GM12878 (cell line): ENCODE measurements at regions not wholly inside any gene's neighbourhood (a gene's known extent, or its start where the extent isn't known, plus 50 kb on each side); places are given as distances from the start of the nearest gene placed in this dataset.
"Not testable (repeated sequence)": the region's sequence is repeated elsewhere in the genome, so short reads cannot be mapped to it uniquely, and the experiment has no call there.

Experiments used
- ATAC-seq: fragments of 200-7000 bp; cut with Tn5 transposase; 3 replicates; pipeline ENCODE4 v1.9.1; 2020; ENCODE audit warnings: mild to moderate bottlenecking, moderate library complexity
- BruUV-seq: library from RNA; stranded (reverse); fragments of 400-500 nt; replicated peaks from 2 replicates; lab custom pipeline; 2021; lab: Mats Ljungman, UMichigan
- CTCF ChIA-PET: fragments of 300-600 bp; sonication (Branson Sonifier 250); formaldehyde crosslinking; extraction: SDS; loops from one replicate; lab custom pipeline; 2021; ENCODE audit warnings: inconsistent platforms; lab: Yijun Ruan, JAX
- POLR2A ChIA-PET: fragments of 350-600 bp; formaldehyde crosslinking; extraction: SDS; loops from one replicate; lab custom pipeline; 2021; ENCODE audit warnings: inconsistent platforms; lab: Charles Lee
- RAD21 ChIA-PET: fragments of 300-600 bp; sonication (Branson Sonifier 250); formaldehyde crosslinking; loops from one replicate; lab custom pipeline; 2023; ENCODE audit warnings: antibody characterized with exemption; ENCODE audit not compliant: unreplicated experiment; lab: Charles Lee
- SMC1A ChIA-PET: fragments of 300-600 bp; sonication (Branson Sonifier 250); formaldehyde crosslinking; loops from one replicate; lab custom pipeline; 2023; ENCODE audit not compliant: unreplicated experiment, uncharacterized antibody; lab: Charles Lee
- DNase-seq: peaks from one replicate; pipeline ENCODE4 v3.0.0-alpha.2; 2011; ENCODE audit warnings: low read depth, low spot score
- FAIRE-seq: peaks from 3 replicates; lab custom pipeline; 2011; peaks lifted over from hg19 to GRCh38; lab: Jason Lieb, UNC
- H2AFZ ChIP-seq: 2 replicates; pipeline ENCODE4 v1.6.0; 2011; ENCODE audit warnings: low read depth, low read length, control low read depth; ENCODE audit not compliant: control insufficient read depth
- H3K27ac ChIP-seq: 2 replicates; pipeline ENCODE4 v1.5.1; 2011; ENCODE audit warnings: control low read depth; ENCODE audit not compliant: control insufficient read depth, insufficient read depth
- H3K27me3 ChIP-seq, 2 experiments: replicated peaks in 1 of 2; 2 replicates each; pipeline versions ENCODE4 v1.6.0 to v1.6.1; 2011; ENCODE audit warnings: low read length in 1 of 2; ENCODE audit not compliant: control insufficient read depth in 2 of 2, insufficient read depth in 2 of 2
- H3K36me3 ChIP-seq, 2 experiments: 2 replicates each; pipeline ENCODE4 v1.5.1; 2011; ENCODE audit warnings: low read length in 1 of 2; ENCODE audit not compliant: control insufficient read depth in 2 of 2, insufficient read depth in 2 of 2
- H3K4me1 ChIP-seq: 2 replicates; pipeline ENCODE4 v1.6.1; 2011; ENCODE audit warnings: mild to moderate bottlenecking, low read length, moderate library complexity, mixed read lengths; ENCODE audit not compliant: control insufficient read depth, insufficient read depth
- H3K4me2 ChIP-seq: 2 replicates; pipeline ENCODE4 v1.6.0; 2011; ENCODE audit warnings: control low read depth; ENCODE audit not compliant: control insufficient read depth, insufficient read depth
- H3K4me3 ChIP-seq: fragments of 200-600 bp; sonication (generic); 2 replicates; pipeline ENCODE4 v1.5.1; 2016
- H3K79me2 ChIP-seq: 2 replicates; pipeline ENCODE4 v1.6.0; 2011; ENCODE audit warnings: low read length; ENCODE audit not compliant: control insufficient read depth, insufficient read depth
- H3K9ac ChIP-seq: 2 replicates; pipeline ENCODE4 v1.8.0; 2011; ENCODE audit warnings: low read length, control low read depth, mixed read lengths; ENCODE audit not compliant: control insufficient read depth, insufficient read depth
- H3K9me3 ChIP-seq: replicated peaks from 3 replicates; pipeline ENCODE4 v1.5.1; 2011; ENCODE audit warnings: mild to moderate bottlenecking, low read length; ENCODE audit not compliant: control insufficient read depth, insufficient read depth
- H4K20me1 ChIP-seq: 2 replicates; pipeline ENCODE4 v1.6.0; 2011; ENCODE audit not compliant: control insufficient read depth, insufficient read depth
- BCL11A ChIP-seq: IDR thresholded peaks from 2 replicates; pipeline ENCODE4 v1.6.1; 2011; ENCODE audit warnings: low read depth, low read length
- CHD4 ChIP-seq: fragments of 200-600 bp; sonication (generic); IDR thresholded peaks from 2 replicates; pipeline ENCODE4 v1.6.1; 2016; ENCODE audit warnings: mild to moderate bottlenecking
- ETV6 ChIP-seq, 2 experiments: fragments of 450-650 bp in 1 of 2; IDR thresholded peaks in 1 of 2; conservative IDR thresholded peaks in 1 of 2; 2 replicates each; pipeline ENCODE4 v1.6.1; 2014; ENCODE audit warnings: antibody characterized with exemption in 1 of 2, borderline replicate concordance in 1 of 2, low read depth in 1 of 2, mild to moderate bottlenecking in 1 of 2, moderate library complexity in 1 of 2
- FOXK2 ChIP-seq: fragments of 450-650 bp; IDR thresholded peaks from 2 replicates; pipeline ENCODE4 v1.6.1; 2017; ENCODE audit warnings: mild to moderate bottlenecking, moderate library complexity
- HDAC2 ChIP-seq: fragments of 200-600 bp; sonication (generic); IDR thresholded peaks from 2 replicates; pipeline ENCODE4 v1.6.1; 2017
- IKZF1 ChIP-seq: fragments of 450-650 bp; conservative IDR thresholded peaks from 2 replicates; pipeline ENCODE4 v1.6.1; 2017; ENCODE audit warnings: antibody characterized with exemption, mild to moderate bottlenecking
- RAD21 ChIP-seq: IDR thresholded peaks from 2 replicates; pipeline ENCODE4 v1.6.1; 2011; ENCODE audit warnings: mild to moderate bottlenecking, low read depth, low read length, moderate library complexity; ENCODE audit not compliant: insufficient read depth
- SMAD5 ChIP-seq: IDR thresholded peaks from 2 replicates; pipeline ENCODE4 v1.6.1; 2016; ENCODE audit warnings: antibody characterized with exemption, low read depth
- SPI1 ChIP-seq: IDR thresholded peaks from 2 replicates; pipeline ENCODE4 v1.6.1; 2011; ENCODE audit warnings: low read depth, mild to moderate bottlenecking, low read length, moderate library complexity, borderline replicate concordance; ENCODE audit not compliant: insufficient read depth
- TCF7 ChIP-seq: IDR thresholded peaks from 2 replicates; pipeline ENCODE4 v1.6.1; 2014; ENCODE audit warnings: antibody characterized with exemption, borderline replicate concordance
- WGBS: methylation state at CpG from one replicate; pipeline ENCODE4 v1.1.6; 2016; ENCODE audit warnings: low lambda C conversion rate; ENCODE audit not compliant: insufficient replicate concordance, insufficient coverage; ENCODE audit errors: missing lambda C conversion rate; 5-methylcytosine and 5-hydroxymethylcytosine counted together
- in situ Hi-C: fragments of 300-500 bp; cut with MboI; formaldehyde crosslinking; loops from 9 replicates; pipeline ENCODE4 v1.14.3; 2018; ENCODE audit warnings: mixed read lengths
- intact Hi-C: fragments of 100-400 bp; cut with micrococcal nuclease; formaldehyde crosslinking; loops from one replicate; pipeline ENCODE4 v1.14.2; 2022; ENCODE audit not compliant: unreplicated experiment
- TF ChIP-seq, protein P1 (sequence below): fragments of 450-650 bp; formaldehyde crosslinking; IDR thresholded peaks from 2 replicates; pipeline ENCODE4 v1.5.0; 2022; ENCODE audit warnings: mild to moderate bottlenecking, missing genetic modification characterization
- TF ChIP-seq, protein P2 (sequence below): IDR thresholded peaks from 2 replicates; pipeline ENCODE4 v1.6.1; 2011; ENCODE audit warnings: borderline replicate concordance, low read depth, mild to moderate bottlenecking, moderate library complexity, mixed read lengths, low read length; ENCODE audit not compliant: insufficient read depth; ENCODE audit errors: extremely low read length

DNA sequence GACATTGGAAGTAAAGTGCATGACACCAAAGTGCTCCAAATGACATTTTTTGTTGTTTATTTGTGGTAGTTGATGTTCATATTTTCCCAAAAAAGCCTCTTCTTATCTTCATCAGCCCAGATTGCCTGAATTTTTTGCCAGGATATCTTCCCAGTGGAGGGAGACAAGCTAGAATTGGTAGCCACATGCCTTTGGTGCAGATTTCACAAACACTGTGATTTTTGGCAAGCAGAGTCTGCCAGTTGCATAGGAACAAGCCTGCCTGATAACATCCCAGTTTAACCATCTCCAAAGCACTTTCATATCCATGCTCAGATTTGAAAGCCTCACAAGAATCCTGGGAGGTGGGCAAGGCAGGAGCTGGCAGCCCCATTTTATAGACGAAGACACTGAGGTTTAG lies 102.3 kb upstream of the SYT13 start:
- in situ Hi-C loops: no loop called here
- H3K9ac ChIP-seq: no peak overlapping the region
- H3K27me3 ChIP-seq: no peaks in the 10 kb centered on the region; a peak in 1 of 4 replicates
- CTCF ChIA-PET: no interaction called here
- no peaks in the 10 kb centered on the region for H3K4me1 ChIP-seq
- POLR2A ChIA-PET: no interaction called here
- RAD21 ChIA-PET: no interaction called here
- intact Hi-C loops: no loop called here
- FAIRE-seq (no peak), ATAC-seq (no peak)
- SMC1A ChIA-PET: no interaction called here
- WGBS: 0% methylated on average over 1 of the region's 1 CpG
- H3K4me2 ChIP-seq: no peak overlapping the region
- no TSS peak for BruUV-seq
- TF ChIP-seq, protein P1, sequence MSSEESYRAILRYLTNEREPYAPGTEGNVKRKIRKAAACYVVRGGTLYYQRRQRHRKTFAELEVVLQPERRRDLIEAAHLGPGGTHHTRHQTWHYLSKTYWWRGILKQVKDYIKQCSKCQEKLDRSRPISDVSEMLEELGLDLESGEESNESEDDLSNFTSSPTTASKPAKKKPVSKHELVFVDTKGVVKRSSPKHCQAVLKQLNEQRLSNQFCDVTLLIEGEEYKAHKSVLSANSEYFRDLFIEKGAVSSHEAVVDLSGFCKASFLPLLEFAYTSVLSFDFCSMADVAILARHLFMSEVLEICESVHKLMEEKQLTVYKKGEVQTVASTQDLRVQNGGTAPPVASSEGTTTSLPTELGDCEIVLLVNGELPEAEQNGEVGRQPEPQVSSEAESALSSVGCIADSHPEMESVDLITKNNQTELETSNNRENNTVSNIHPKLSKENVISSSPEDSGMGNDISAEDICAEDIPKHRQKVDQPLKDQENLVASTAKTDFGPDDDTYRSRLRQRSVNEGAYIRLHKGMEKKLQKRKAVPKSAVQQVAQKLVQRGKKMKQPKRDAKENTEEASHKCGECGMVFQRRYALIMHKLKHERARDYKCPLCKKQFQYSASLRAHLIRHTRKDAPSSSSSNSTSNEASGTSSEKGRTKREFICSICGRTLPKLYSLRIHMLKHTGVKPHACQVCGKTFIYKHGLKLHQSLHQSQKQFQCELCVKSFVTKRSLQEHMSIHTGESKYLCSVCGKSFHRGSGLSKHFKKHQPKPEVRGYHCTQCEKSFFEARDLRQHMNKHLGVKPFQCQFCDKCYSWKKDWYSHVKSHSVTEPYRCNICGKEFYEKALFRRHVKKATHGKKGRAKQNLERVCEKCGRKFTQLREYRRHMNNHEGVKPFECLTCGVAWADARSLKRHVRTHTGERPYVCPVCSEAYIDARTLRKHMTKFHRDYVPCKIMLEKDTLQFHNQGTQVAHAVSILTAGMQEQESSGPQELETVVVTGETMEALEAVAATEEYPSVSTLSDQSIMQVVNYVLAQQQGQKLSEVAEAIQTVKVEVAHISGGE (CRISPR knock-in tag): no peak
- no peak for TF ChIP-seq SMAD5
- no peak for TF ChIP-seq CHD4
- no peak for TF ChIP-seq SPI1
- no peak for TF ChIP-seq ETV6 (conservative IDR thresholded peaks at IDR 0.05 in 1 of 2, IDR thresholded peaks at IDR 0.05 in 1 of 2; ENCODE audit: borderline replicate concordance in 1 of 2, low read depth in 1 of 2)
- TF ChIP-seq, protein P2, sequence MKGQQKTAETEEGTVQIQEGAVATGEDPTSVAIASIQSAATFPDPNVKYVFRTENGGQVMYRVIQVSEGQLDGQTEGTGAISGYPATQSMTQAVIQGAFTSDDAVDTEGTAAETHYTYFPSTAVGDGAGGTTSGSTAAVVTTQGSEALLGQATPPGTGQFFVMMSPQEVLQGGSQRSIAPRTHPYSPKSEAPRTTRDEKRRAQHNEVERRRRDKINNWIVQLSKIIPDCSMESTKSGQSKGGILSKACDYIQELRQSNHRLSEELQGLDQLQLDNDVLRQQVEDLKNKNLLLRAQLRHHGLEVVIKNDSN: no peak
- TF ChIP-seq BCL11A: no peak
- no peak for TF ChIP-seq RAD21
- no peak for TF ChIP-seq TCF7
- TF ChIP-seq HDAC2: no peak
- TF ChIP-seq IKZF1: no peak
- no peak for TF ChIP-seq FOXK2
- TF ChIP-seq, all 136 proteins: peak for 0
- Histone ChIP-seq H2AFZ (no peak overlapping the region), H3K4me3 (no peak overlapping the region), H4K20me1 (no peaks in the 10 kb centered on the region), H3K79me2 (no peaks in the 10 kb centered on the region), H3K9me3 (no peaks in the 10 kb centered on the region), H3K27ac (no peak overlapping the region), H3K36me3 (no peaks in the 10 kb centered on the region)
- no peak for DNase-seq

DNA sequence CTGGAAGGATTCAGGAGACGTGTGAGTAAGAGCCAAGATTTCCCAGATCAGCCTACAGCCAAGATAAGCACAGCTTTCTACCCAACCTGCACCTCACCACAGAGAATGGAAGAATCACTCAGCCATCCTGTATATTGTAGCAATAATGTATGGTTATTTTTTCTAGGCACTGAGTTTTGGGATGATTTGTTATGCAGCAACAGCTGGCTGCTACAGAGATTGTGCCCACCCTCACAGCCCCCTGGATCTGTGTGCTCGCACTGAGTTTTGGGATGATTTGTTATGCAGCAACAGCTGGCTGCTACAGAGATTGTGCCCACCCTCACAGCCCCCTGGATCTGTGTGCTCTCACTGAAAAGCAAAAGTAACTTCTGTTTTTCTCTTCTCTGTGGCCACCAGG lies 101.7 kb upstream of the SYT13 start:
- H3K9me3 ChIP-seq, H3K4me2 ChIP-seq, H3K4me3 ChIP-seq, SMC1A ChIA-PET, POLR2A ChIA-PET, in situ Hi-C loops, H2AFZ ChIP-seq, H3K4me1 ChIP-seq, CTCF ChIA-PET, RAD21 ChIA-PET, ATAC-seq, H4K20me1 ChIP-seq, intact Hi-C loops, DNase-seq, H3K9ac ChIP-seq, H3K27ac ChIP-seq, H3K27me3 ChIP-seq, BruUV-seq, H3K36me3 ChIP-seq, H3K79me2 ChIP-seq, FAIRE-seq: not testable (repeated sequence)
- 0% methylated on average over 2 of the region's 2 CpGs for whole genome bisulfite sequencing
